Glutamatergic neuron (in vitro differentiated cells): ENCODE measurements at regions not wholly inside any gene's neighbourhood (a gene's known extent, or its start where the extent isn't known, plus 50 kb on each side); places are given as distances from the start of the nearest gene placed in this dataset.

Source experiments
- DNase-seq: peaks from one replicate; pipeline ENCODE4 v3.0.0; 2022
- H3K27ac Mint-ChIP-seq: one replicate; pipeline ENCODE4 v1.8.0; 2020; ENCODE audit warnings: mild to moderate bottlenecking, mixed read lengths, inconsistent platforms; ENCODE audit not compliant: unreplicated experiment
- H3K27me3 Mint-ChIP-seq: one replicate; pipeline ENCODE4 v1.8.0; 2020; ENCODE audit warnings: mild to moderate bottlenecking, moderate library complexity, mixed read lengths, inconsistent platforms; ENCODE audit not compliant: unreplicated experiment
- H3K36me3 Mint-ChIP-seq: one replicate; pipeline ENCODE4 v1.8.0; 2020; ENCODE audit warnings: mild to moderate bottlenecking, mixed read lengths, inconsistent platforms; ENCODE audit not compliant: unreplicated experiment
- H3K4me1 Mint-ChIP-seq: one replicate; pipeline ENCODE4 v1.8.0; 2020; ENCODE audit warnings: mild to moderate bottlenecking, low read depth, mixed read lengths, inconsistent platforms; ENCODE audit not compliant: unreplicated experiment
- H3K4me3 Mint-ChIP-seq: one replicate; pipeline ENCODE4 v1.8.0; 2020; ENCODE audit warnings: mild to moderate bottlenecking, mixed read lengths, inconsistent platforms; ENCODE audit not compliant: unreplicated experiment
- H3K9me3 Mint-ChIP-seq: one replicate; pipeline ENCODE4 v1.8.0; 2020; ENCODE audit warnings: mild to moderate bottlenecking, moderate library complexity, mixed read lengths, inconsistent platforms; ENCODE audit not compliant: unreplicated experiment
- TF ChIP-seq, protein P1 (sequence below): fragments of 200-600 bp; sonication (generic); IDR thresholded peaks from one replicate; pipeline ENCODE4 v1.5.0; 2021; ENCODE audit not compliant: partially characterized antibody, unreplicated experiment

DNA sequence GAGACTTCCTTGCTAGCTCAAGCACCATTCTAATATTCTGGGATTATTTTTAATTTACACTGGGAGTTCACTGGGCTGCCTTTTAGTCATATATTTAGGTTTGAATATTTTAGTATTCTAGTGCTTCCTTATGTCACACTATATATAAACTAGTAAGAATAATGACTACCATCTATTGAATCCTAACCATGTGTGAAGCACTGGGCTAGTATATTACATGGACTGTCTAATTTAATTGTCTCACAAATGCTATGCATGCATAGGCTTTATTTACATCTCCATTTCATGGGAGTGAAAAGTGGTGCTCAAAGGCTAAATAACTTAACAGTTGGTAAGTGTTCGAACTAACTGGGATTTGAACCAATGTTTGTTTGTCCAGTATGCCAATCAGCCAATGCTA lies 272.4 kb downstream of the RND3 start:
- TF ChIP-seq, protein P1, sequence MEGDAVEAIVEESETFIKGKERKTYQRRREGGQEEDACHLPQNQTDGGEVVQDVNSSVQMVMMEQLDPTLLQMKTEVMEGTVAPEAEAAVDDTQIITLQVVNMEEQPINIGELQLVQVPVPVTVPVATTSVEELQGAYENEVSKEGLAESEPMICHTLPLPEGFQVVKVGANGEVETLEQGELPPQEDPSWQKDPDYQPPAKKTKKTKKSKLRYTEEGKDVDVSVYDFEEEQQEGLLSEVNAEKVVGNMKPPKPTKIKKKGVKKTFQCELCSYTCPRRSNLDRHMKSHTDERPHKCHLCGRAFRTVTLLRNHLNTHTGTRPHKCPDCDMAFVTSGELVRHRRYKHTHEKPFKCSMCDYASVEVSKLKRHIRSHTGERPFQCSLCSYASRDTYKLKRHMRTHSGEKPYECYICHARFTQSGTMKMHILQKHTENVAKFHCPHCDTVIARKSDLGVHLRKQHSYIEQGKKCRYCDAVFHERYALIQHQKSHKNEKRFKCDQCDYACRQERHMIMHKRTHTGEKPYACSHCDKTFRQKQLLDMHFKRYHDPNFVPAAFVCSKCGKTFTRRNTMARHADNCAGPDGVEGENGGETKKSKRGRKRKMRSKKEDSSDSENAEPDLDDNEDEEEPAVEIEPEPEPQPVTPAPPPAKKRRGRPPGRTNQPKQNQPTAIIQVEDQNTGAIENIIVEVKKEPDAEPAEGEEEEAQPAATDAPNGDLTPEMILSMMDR, result no peak
- Mint-ChIP-seq H3K4me1 (no peaks in the 10 kb centered on the region), H3K36me3 (no peaks in the 10 kb centered on the region), H3K27ac (no peak overlapping the region), H3K9me3 (no peaks in the 10 kb centered on the region), H3K4me3 (no peak overlapping the region), H3K27me3 (no peaks in the 10 kb centered on the region)
- no peak for DNase-seq

DNA sequence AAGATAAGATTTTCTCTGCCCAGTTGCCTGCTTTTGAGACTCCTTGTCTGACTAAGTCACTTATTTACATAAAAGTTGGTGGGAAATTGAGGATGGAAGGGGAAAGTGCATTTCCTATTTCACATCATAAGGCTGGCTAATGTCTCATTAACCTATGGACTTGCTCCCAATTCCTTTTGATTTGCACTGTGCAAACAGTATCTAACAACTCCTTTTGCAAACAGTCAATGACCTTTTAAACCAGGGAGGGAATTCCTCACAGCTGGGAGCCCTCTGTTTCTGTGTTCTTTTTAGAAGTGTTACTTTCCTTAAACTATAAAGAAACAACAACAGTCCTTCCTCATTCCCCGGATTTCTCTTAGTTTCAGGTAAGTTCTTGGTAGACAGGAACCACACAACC lies 272.8 kb downstream of the RND3 start:
- no peak overlapping the region for H3K27ac Mint-ChIP-seq
- TF ChIP-seq, protein P1, result no peak
- H3K9me3 Mint-ChIP-seq, result no peaks in the 10 kb centered on the region
- no peaks in the 10 kb centered on the region for H3K4me1 Mint-ChIP-seq
- DNase-seq, result no peak
- no peaks in the 10 kb centered on the region for H3K27me3 Mint-ChIP-seq
- H3K4me3 Mint-ChIP-seq, result no peak overlapping the region
- no peaks in the 10 kb centered on the region for H3K36me3 Mint-ChIP-seq

DNA sequence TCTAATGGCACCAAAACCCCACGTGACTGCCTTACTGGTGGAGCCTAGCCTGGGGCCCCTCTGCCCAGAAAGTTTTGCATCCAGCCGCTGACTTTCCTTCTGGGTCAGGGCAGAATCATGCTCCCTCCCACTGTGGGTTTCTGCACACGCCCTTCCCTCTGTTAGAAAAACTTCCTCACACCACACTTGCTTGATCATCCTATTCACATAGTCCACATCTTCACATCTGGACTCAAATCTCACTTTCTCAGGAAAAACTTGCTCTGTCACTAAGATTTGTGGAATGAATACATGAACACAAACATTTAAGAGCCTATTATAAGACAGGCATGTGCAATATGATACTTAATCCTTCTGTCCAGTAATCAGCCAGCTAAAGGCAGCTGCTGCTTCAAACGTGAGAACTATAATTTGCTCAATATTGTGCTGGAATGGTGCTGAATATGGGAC lies 274.7 kb downstream of the RND3 start:
- Mint-ChIP-seq H3K9me3 (no peaks in the 10 kb centered on the region), H3K27ac (no peak overlapping the region), H3K4me3 (no peak overlapping the region), H3K36me3 (no peaks in the 10 kb centered on the region), H3K27me3 (no peaks in the 10 kb centered on the region), H3K4me1 (no peaks in the 10 kb centered on the region)
- TF ChIP-seq, protein P1, result no peak
- DNase-seq, result no peak

DNA sequence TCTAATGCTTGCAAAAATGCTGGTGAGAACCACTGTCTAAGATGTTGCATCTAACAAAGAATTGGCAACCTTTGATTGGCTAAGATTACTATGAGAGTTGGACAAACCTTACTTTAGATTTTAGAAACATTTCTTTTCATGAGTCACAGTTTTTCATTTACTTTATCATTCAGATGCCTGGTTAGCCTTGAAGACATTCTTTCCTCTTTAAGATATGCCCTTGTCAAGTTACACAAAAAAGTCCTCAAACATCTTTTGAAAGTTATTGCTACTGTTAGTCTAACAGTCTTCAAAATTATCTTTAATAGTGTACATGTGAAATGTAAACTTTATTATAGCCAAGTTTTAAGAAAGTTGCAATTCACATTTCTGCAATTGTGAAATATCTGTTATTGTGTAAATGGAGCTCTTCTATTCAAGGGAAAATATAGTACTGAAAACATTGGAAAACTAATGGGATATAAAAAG lies 276.3 kb downstream of the RND3 start:
- no peak for DNase-seq
- Mint-ChIP-seq H3K4me1 (no peaks in the 10 kb centered on the region), H3K27me3 (no peaks in the 10 kb centered on the region), H3K9me3 (no peaks in the 10 kb centered on the region), H3K27ac (no peak overlapping the region), H3K4me3 (no peak overlapping the region), H3K36me3 (no peaks in the 10 kb centered on the region)
- TF ChIP-seq, protein P1, result no peak

DNA sequence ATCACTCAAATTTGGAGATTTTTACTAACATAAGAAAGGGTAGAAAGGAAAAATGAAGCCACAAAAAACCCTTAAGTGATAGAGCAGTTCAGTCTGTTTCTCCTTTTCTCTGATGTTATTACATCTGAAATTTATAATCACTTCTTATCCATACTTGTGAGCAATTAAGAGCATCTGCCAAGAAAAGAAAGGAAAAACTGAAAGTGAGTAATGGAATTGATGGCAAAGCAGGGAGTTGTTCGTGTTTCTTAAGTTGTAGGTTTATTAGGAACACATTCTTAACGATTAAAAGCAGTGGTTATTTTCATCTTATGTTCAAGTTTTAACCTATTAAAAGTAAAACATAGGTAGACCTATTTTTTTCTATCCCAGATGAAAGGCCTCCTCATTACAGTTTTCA lies 277.7 kb downstream of the RND3 start:
- H3K9me3 Mint-ChIP-seq, result no peaks in the 10 kb centered on the region
- TF ChIP-seq, protein P1, result no peak
- no peaks in the 10 kb centered on the region for H3K27me3 Mint-ChIP-seq
- H3K36me3 Mint-ChIP-seq, result no peaks in the 10 kb centered on the region
- DNase-seq, result no peak
- H3K4me3 Mint-ChIP-seq, result no peak overlapping the region
- no peaks in the 10 kb centered on the region for H3K4me1 Mint-ChIP-seq
- H3K27ac Mint-ChIP-seq, result no peak overlapping the region
